ENCODE measurements at regions not wholly inside any gene's neighbourhood (a gene's known extent, or its start where the extent isn't known, plus 50 kb on each side); places are given as distances from the start of the nearest gene placed in this dataset.

DNA sequence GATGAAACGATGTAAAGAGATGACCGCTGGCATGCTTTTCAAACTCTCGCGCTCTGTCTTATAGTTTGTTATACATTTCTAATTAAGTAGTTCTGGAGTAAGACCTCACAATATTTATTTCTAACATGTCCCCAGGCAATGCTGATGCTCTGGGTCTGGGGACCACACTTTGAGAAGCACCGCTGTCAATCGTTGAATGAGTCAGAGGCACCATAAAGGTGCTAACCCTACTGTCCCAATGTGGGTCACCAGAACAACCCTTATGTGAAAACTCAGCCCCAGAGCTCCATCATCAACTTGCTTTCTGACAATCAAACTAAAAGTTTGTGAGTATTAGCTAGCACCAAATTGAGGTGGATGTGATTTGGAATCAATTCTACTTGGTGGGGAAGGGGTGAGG, 284.1 kb upstream of the PRKCQ start:
- DNase-seq (ENCODE audit: low read depth, low spot score) (no peak), ATAC-seq (no peak)
- no peak overlapping the region for H3K9ac ChIP-seq (ENCODE audit: low read length)
- no peaks in the 10 kb centered on the region for H4K20me1 ChIP-seq (ENCODE audit: insufficient read depth)
- intact Hi-C loops (cut with micrococcal nuclease): no loop called here
- CTCF ChIA-PET: no interaction called here
- no peak overlapping the region for H3K4me2 ChIP-seq (ENCODE audit: low read length)
- H3K4me1 ChIP-seq (ENCODE audit: control insufficient read depth in 1 of 2, insufficient read depth in 2 of 2, low read length in 2 of 2): no peaks in the 10 kb centered on the region
- POLR2A ChIA-PET: no interaction called here
- no peaks in the 10 kb centered on the region for H3K9me3 ChIP-seq (ENCODE audit: control insufficient read depth in 1 of 2, insufficient read depth in 1 of 2, low read depth in 1 of 2, low read length in 2 of 2)
- H3K27me3 ChIP-seq (ENCODE audit: insufficient read depth, low read length): peaks cover 37% of the 10 kb centered on the region
- no peaks in the 10 kb centered on the region for H3K9me2 ChIP-seq (ENCODE audit: insufficient read depth)
- no peak overlapping the region for H3K4me3 ChIP-seq (replicated peaks in 1 of 2; ENCODE audit: low read depth in 1 of 2, low read length in 2 of 2)
- no peaks in the 10 kb centered on the region for H3K79me2 ChIP-seq (ENCODE audit: insufficient read depth, low read length)
- no peak overlapping the region for H2AFZ ChIP-seq (ENCODE audit: low read depth, low read length, poor library complexity, severe bottlenecking)
- H3K36me3 ChIP-seq (ENCODE audit: control insufficient read depth in 1 of 2, insufficient read depth in 2 of 2, low read length in 2 of 2): no peaks in the 10 kb centered on the region
- RAD21 ChIA-PET (ENCODE audit: low non-redundant PET in 1 of 2, low total read pairs in 2 of 2, uncharacterized antibody in 2 of 2, unreplicated experiment in 2 of 2): no interaction called here
- no TSS peak for BruUV-seq (replicated peaks)
- TF ChIP-seq, protein P1, sequence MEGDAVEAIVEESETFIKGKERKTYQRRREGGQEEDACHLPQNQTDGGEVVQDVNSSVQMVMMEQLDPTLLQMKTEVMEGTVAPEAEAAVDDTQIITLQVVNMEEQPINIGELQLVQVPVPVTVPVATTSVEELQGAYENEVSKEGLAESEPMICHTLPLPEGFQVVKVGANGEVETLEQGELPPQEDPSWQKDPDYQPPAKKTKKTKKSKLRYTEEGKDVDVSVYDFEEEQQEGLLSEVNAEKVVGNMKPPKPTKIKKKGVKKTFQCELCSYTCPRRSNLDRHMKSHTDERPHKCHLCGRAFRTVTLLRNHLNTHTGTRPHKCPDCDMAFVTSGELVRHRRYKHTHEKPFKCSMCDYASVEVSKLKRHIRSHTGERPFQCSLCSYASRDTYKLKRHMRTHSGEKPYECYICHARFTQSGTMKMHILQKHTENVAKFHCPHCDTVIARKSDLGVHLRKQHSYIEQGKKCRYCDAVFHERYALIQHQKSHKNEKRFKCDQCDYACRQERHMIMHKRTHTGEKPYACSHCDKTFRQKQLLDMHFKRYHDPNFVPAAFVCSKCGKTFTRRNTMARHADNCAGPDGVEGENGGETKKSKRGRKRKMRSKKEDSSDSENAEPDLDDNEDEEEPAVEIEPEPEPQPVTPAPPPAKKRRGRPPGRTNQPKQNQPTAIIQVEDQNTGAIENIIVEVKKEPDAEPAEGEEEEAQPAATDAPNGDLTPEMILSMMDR (IDR thresholded peaks at IDR 0.05 in 2 of 3, conservative IDR thresholded peaks at IDR 0.05 in 1 of 3; ENCODE audit: borderline replicate concordance in 1 of 3, insufficient read depth in 1 of 3, low read depth in 2 of 3, low read length in 2 of 3): no peak
- TF ChIP-seq, protein P2, sequence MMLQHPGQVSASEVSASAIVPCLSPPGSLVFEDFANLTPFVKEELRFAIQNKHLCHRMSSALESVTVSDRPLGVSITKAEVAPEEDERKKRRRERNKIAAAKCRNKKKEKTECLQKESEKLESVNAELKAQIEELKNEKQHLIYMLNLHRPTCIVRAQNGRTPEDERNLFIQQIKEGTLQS (IDR thresholded peaks at IDR 0.05): no peak
- TF ChIP-seq ZFX (IDR thresholded peaks at IDR 0.05) (no peak), SIN3A (IDR thresholded peaks at IDR 0.05; ENCODE audit: low read depth) (no peak), YY1 (IDR thresholded peaks at IDR 0.05; ENCODE audit: extremely low read depth, insufficient replicate concordance, low read depth, low read length) (no peak), POLR2A (IDR thresholded peaks at IDR 0.05; ENCODE audit: borderline replicate concordance, extremely low read depth, insufficient read depth, insufficient read length) (no peak), EZH2phosphoT487 (IDR thresholded peaks at IDR 0.05; ENCODE audit: borderline replicate concordance) (no peak), ZNF274 (IDR thresholded peaks at IDR 0.05; ENCODE audit: low read depth, low read length) (no peak)
- TF ChIP-seq, protein P3, sequence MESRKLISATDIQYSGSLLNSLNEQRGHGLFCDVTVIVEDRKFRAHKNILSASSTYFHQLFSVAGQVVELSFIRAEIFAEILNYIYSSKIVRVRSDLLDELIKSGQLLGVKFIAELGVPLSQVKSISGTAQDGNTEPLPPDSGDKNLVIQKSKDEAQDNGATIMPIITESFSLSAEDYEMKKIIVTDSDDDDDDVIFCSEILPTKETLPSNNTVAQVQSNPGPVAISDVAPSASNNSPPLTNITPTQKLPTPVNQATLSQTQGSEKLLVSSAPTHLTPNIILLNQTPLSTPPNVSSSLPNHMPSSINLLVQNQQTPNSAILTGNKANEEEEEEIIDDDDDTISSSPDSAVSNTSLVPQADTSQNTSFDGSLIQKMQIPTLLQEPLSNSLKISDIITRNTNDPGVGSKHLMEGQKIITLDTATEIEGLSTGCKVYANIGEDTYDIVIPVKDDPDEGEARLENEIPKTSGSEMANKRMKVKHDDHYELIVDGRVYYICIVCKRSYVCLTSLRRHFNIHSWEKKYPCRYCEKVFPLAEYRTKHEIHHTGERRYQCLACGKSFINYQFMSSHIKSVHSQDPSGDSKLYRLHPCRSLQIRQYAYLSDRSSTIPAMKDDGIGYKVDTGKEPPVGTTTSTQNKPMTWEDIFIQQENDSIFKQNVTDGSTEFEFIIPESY (IDR thresholded peaks at IDR 0.05; ENCODE audit: extremely low read depth, insufficient replicate concordance, low read length): no peak
- no peak overlapping the region for H3K27ac ChIP-seq (ENCODE audit: low read depth, low read length)

Measured in HCT116 (cell line).